ENCODE measurements at regions not wholly inside any gene's neighbourhood (a gene's known extent, or its start where the extent isn't known, plus 50 kb on each side); places are given as distances from the start of the nearest gene placed in this dataset.
"Not testable (repeated sequence)": the region's sequence is repeated elsewhere in the genome, so short reads cannot be mapped to it uniquely, and the experiment has no call there.

GRCh38 chr3:170701696-170702678, 116.1 kb upstream of the SLC7A14 start:
- DNase-seq: no peak

DNA sequence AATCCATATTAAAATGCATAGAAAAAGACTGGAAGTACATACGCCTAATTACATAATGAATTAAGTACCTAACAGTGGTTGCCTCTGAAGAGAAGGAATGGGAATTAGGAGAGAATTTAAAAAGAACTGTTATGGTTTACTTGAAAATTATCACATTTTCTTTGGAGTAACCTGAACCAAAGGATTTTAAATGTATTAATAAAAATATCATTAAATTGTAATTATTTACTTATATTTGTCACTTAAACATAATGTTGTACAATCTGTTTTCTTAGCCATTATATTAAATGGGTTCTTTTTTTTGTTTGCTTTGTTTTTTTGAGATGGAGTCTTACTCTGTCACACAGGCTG, 114.2 kb upstream of the SLC7A14 start:
- no peak for DNase-seq

DNA sequence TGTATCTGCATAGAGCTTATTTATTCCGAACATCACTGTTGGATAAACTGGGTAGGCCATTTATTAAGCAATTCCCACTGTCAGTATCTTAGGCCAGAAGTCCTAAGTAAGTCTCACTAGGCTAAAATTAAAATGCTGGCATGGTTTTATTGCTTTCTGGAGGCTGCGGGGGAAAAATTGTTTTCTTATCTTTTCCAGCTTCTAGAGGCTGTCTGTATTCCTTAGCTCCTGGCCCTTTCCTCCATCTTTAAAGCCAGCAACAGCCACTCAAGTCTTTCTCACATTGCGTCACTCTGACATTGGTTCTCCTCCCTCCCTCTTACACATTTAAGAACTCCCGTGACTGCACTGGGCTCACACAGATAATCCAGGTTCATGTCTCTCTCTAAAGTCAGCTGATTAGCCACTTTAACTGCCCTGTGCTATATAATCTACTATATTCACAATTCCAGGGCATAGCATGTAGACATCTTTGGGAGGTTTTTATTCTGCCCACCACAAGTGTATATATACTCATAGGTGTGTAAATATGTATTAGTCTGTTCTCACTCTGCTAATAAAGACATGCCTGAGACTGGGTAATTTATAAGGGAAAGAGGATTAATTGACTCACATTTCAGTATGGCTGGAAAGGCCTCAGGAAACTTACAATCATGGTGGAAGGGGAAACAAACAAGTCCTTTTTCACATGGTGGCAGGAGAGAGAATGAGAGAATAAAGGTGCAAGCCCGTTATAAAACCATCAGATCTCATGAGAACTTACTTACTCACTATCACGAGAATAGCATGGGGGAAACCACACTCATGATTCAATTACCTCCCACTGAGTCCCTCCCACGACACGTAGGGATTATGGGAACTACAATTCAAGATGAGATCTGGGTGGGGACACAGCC, 113.5 kb upstream of the SLC7A14 start:
- DNase-seq: no peak

- no peak for DNase-seq
Measured at GRCh38 chr3:170697908-170698307, 112.0 kb upstream of the SLC7A14 start.

DNA sequence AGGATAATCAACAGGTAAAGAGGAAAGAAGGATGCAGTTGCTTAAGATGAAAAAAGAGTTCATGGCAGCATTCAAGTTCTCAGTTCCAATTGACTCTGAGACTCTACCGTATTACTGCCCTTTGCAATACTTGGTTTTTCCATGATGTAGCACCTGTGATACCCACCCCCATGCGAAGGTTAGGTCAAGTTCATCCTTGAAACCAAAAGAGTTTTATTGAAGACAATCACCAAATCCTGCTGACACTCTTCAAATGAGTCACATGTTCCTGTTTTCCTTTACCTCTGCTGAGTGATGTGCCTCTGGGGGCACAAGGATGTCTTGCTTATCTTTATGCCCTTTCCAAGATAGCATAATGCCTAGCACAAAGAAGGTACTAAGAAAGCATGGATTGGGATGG, 111.3 kb upstream of the SLC7A14 start:
- DNase-seq: no peak

DNA sequence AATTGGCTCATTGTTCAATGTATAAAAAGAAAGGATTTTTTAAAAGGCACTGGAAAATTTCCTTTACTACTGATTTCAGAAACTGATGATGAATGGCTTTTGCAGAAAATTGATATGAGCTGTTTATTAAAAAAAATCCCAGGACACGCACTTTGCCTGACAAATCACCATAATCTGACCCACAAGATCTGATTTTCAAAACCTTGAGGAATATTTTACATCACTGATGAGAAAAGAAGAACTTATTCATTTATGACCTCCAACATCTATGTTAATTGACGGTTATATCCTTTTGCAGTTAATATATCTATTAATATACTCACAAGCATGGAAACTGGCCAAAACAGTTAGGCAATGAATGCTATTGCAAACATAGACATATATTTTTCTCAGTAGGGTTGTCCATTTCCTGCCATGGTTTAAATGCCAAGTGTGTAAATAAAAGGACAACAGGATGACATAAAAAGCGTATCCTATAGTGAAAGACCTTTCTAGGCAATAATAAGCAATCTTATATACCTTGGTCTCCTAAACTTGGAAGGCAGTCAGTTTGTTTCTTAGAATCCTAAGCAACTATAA, 109.7 kb upstream of the SLC7A14 start:
- DNase-seq: no peak

- no peak for DNase-seq
Measured at GRCh38 chr3:170692720-170693119, 106.8 kb upstream of the SLC7A14 start.

GRCh38 chr3:170690661-170690981, 104.7 kb upstream of the SLC7A14 start:
- no peak for DNase-seq

- DNase-seq: peak; percentile 4 to 16
Measured at GRCh38 chr3:170689893-170690660, 104.2 kb upstream of the SLC7A14 start.

DNA sequence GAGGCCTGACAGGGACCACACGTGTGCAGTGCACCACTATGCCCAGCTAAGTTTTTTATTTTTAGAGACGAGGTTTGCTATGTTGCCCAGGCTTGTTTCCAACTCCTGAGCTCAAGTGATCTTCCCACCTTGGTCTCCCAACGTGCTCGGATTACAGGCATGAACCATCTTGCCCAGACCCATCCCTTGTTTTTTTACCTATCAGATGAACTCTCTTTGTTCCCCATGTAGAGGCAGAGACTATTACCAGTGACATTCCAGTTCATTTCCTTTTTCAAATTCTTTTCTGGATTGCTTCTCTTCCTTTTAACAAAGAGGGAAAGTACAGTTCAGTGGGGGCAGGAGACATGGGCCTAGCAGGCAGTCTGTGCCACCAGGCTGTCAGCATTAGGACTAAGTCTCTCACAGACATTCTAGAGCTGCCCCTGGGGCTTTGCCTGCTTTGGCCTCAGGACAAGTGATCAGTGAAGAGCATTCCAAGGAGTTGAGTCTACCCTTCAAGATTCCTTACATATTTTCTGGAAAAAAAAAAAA, 103.5 kb upstream of the SLC7A14 start:
- no peak for DNase-seq

DNA sequence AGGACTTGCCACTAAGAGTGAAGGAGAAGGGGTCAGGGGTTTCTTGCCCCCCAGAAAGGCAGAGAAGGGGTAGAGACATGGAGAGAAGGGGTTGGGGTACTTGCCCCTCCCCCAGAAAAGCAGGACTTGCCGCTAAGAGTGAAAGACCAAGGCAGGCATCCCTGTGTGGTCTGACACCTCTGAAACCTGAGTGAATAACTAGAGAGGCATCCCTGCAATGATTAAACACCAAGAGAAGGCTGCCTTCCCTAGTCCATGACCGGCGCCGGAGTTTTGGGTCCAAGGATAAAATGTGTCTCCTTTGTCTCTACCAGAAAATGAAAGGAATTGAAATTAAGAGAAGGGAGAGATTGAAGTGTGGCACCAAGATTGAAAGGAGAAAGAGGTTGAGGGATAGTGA, 102.3 kb upstream of the SLC7A14 start:
- DNase-seq: not testable (repeated sequence)

DNA sequence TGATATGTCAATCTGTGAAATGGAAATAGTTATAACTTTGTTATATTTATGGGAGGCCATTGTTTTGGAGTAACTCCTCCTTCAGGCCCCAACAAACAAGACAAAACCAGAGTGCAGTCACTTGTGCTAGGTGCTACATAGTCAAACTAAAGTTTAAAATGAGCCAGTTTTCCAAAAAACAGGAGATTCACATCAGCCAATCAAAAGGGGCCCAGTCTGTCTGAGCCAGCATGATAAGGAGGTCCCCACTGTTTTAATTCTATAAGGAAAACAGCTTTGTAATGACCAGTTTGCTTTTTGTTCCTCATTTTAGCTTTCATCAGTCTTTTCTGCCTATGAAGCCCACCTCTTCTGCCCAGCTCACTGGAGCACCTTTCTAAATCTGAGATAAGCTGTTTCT, 94.7 kb upstream of the SLC7A14 start:
- no peak for DNase-seq

DNA sequence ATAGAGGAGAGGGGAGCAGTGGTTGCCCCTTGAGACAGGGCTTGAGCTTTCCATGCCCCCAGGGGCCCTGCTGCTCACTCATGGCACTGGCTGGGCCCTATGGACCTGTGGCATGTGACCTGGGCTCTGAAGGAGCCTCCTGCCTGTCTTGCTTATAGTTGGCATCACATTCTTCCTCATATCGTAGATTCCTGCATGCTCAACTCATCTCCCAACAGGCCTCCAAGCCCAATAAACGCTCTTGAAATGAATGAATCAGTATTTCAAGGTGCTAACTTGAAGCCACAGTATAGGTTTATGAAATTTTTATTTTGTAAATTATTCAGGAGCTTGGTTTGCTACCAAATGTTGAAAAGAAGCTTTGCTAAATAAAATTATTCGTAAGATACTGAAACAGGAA, 93.3 kb upstream of the SLC7A14 start:
- no peak for DNase-seq

DNA sequence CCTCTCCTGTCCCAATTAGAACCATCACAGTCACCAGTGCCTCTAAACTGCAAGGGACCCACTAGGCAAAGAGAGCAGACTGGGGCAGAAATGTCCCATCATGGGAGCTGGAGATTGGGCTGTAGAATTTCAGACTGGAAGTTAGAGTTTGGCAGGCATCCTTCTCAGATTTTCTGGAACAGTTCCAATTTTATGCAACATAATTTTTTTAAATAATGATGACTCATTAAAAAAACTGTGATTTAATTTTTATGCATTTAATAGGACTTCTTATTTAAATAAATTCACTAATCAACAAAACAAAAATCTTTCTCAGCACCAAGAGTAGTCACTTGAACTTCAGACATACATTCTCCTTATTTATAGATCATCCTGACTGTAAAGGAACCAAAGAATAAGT, 84.6 kb upstream of the SLC7A14 start:
- DNase-seq: no peak

DNA sequence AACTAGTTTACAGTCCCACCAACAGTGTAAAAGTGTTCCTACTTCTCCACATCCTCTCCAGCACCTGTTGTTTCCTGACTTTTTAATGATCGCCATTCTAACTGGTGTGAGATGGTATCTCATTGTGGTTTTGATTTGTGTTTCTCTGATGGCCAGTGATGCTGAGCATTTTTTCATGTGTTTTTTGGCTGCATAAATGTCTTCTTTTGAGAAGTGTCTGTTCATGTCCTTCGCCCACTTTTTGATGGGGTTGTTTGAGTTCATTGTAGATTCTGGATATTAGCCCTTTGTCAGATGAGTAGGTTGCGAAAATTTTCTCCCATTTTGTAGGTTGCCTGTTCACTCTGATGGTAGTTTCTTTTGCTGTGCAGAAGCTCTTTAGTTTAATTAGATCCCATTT, 77.1 kb upstream of the SLC7A14 start:
- not testable (repeated sequence) for DNase-seq

DNA sequence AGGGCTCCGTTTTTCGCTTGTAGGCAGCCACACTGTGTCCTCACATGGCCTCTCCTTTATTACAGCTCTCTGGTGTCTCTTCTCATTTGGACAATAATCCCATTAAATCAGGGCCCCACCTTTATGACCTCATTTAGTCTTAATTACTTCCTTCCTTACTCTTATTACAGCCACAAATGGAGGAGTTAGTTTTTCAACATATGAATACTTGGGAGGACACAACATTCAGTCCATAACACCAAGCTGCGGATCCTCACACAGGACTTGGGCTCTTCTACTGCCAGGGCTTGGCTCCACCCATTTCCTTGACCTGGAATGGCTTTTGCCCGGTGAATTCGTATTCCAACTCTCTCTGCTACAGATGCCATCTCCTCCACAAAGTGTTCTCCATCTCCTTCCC, 74.3 kb upstream of the SLC7A14 start:
- DNase-seq: no peak

GRCh38 chr3:170657312-170657711, 71.4 kb upstream of the SLC7A14 start:
- DNase-seq: no peak

GRCh38 chr3:170656284-170656683, 70.4 kb upstream of the SLC7A14 start:
- no peak for DNase-seq

DNA sequence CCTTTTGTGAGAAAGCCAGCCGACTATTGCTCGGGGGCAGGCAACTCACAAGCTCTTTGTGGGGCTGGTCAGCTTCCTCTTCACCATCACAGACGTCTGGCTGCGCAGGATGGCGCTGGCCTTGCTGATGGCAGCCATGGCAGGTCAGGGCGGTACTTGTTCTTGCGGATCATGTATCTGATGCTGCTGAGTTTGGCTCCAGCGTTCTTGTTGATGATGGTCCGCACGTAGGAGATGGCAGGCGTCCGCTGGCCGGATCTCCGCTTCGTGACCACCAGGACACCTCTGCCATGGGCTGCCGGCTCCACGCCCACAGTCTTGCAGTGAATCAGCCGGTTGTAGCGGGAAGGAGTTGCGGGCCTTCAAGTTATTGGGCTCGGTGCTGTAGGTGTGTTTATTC, 67.9 kb upstream of the SLC7A14 start:
- no peak for DNase-seq

DNA sequence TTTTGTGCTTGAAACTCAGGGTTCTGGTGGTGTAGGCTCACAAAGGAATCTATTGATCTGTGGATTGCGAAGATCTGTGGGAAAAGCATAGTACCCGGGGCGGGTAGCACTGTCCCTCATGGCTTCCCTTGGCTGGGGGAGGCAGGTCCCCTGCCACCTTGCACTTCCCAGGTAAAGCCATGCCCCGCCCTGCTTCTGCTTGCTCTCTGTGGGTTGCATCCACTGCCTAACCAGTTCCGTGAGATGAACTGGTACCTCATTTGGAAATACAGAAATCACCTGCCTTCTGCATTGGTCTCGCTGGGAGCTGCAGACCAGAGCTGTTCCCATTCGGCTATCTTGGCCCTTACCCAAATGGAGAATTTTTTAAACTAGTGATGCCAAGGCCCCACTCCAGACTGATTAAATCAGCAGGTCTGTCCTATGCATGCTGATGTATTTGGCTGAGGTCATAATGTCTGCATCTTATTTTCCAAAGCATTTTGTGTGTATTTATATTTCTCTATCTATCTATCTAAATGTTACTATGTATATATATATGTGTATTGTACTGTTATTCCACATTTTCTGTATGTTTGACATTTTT, 65.5 kb upstream of the SLC7A14 start:
- DNase-seq: no peak

- not testable (repeated sequence) for DNase-seq
Measured at GRCh38 chr3:170650557-170650956, 64.7 kb upstream of the SLC7A14 start.

DNA sequence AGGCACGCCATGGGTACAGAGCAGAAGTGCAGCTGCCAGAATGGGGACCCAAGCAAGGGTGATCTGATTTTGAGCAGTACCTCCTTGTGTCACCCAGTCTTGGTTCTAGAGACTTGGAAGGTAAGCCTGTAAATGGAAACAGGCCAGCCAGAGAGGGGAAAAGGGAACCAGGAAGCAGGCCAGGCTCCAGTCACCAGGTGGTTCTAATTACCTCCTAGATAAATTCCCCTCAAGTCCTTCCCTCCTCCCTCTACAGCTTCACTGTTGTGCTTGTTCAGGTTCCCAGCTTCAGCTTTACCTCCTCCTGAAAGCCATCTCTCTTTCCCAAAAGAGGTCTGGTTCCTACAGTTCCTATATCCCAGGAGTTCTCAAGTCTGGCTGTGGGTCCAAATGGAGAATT, 58.8 kb upstream of the SLC7A14 start:
- DNase-seq: no peak

Measured in activated CD4-positive, alpha-beta T cell treated with anti-CD3 and anti-CD28 coated beads, Interleukin-2, amount 50 U/mL, for 4 hours (primary cell).